Mucosa of descending colon (tissue), 3 donors: ENCODE measurements at regions not wholly inside any gene's neighbourhood (a gene's known extent, or its start where the extent isn't known, plus 50 kb on each side); places are given as distances from the start of the nearest gene placed in this dataset.
A peak's percentile ranks its signal among the peaks of the same experiment; 100 is the strongest.

Experiments used
- ATAC-seq: fragments of 200-7000 bp; cut with Tn5 transposase; one replicate; pipeline ENCODE4 v1.9.1; 2020; ENCODE audit warnings: mild to moderate bottlenecking, moderate library complexity
- DNase-seq, 3 donors: peaks; one replicate each; pipeline ENCODE4 v3.0.0-alpha.2; 2020
- H3K36me3 ChIP-seq: fragments of 200-600 bp; one replicate; pipeline ENCODE4 v1.8.0; 2021; ENCODE audit warnings: low read depth, mild to moderate bottlenecking
- H3K4me1 ChIP-seq: fragments of 200-600 bp; one replicate; pipeline ENCODE4 v1.8.0; 2021; ENCODE audit warnings: low read depth, mild to moderate bottlenecking
- H3K4me3 ChIP-seq: fragments of 200-600 bp; one replicate; pipeline ENCODE4 v1.8.0; 2021; ENCODE audit warnings: mild to moderate bottlenecking
- H3K9me3 ChIP-seq: fragments of 200-600 bp; one replicate; pipeline ENCODE4 v1.8.0; 2021; ENCODE audit warnings: mild to moderate bottlenecking
- CTCF ChIP-seq: fragments of 200-600 bp; IDR thresholded peaks from one replicate; pipeline ENCODE4 v1.8.0; 2022; ENCODE audit warnings: antibody characterized with exemption, mild to moderate bottlenecking
- intact Hi-C, 2 donors: fragments of 100-400 bp; cut with DNase I in 1 of 2; cut with micrococcal nuclease in 1 of 2; formaldehyde crosslinking; loops; one replicate each; pipeline versions ENCODE4 v1.11.0 to v1.11.1; 2022; cut with DNase I, micrococcal nuclease
- donor health status: DM: no; HTN: no; CAD: no; lungs with moderate emphysema.
- donor health status: DM: no; HTN: no; CAD: no.
- donor health status: DM: no; HTN: yes; CAD: no.

GRCh38 chr11:15651816-15652215 lies 537.1 kb downstream of the INSC start:
- no peak overlapping the region for H3K4me3 ChIP-seq
- DNase-seq (no peak), ATAC-seq (no peak)
- no peaks in the 10 kb centered on the region for H3K36me3 ChIP-seq
- intact Hi-C loops = no loop called here
- no peaks in the 10 kb centered on the region for H3K9me3 ChIP-seq
- peaks cover 14% of the 10 kb centered on the region for H3K4me1 ChIP-seq
- no peak for TF ChIP-seq CTCF

GRCh38 chr11:15653191-15653710 lies 538.5 kb downstream of the INSC start:
- ATAC-seq = no peak
- peaks cover 14% of the 10 kb centered on the region for H3K4me1 ChIP-seq

GRCh38 chr11:15654451-15654850 lies 539.7 kb downstream of the INSC start:
- Histone ChIP-seq H3K4me3 (no peak overlapping the region), H3K9me3 (no peaks in the 10 kb centered on the region), H3K4me1 (peaks cover 14% of the 10 kb centered on the region), H3K36me3 (no peaks in the 10 kb centered on the region)
- no peak for ATAC-seq
- no peak for TF ChIP-seq CTCF
- DNase-seq = no peak
- intact Hi-C loops = no loop called here

More at GRCh38 chr11:15653191-15653710, 538.5 kb downstream of the INSC start:
- no peak overlapping the region for H3K4me3 ChIP-seq
- no peaks in the 10 kb centered on the region for H3K9me3 ChIP-seq
- TF ChIP-seq CTCF = no peak
- intact Hi-C loops = no loop called here
- H3K36me3 ChIP-seq = no peaks in the 10 kb centered on the region
- no peak for DNase-seq

- Histone ChIP-seq H3K4me1 (peaks cover 12% of the 10 kb centered on the region), H3K9me3 (no peaks in the 10 kb centered on the region), H3K4me3 (no peak overlapping the region), H3K36me3 (no peaks in the 10 kb centered on the region)
- intact Hi-C loops = no loop called here
- peak; percentile 28 for ATAC-seq
- TF ChIP-seq CTCF = no peak
- no peak for DNase-seq
These were observed 540.8 kb downstream of the INSC start for GRCh38 chr11:15655552-15655951.

GRCh38 chr11:15657264-15657663 lies 542.5 kb downstream of the INSC start:
- DNase-seq (no peak), ATAC-seq (no peak)
- no peak for TF ChIP-seq CTCF
- Histone ChIP-seq H3K9me3 (no peaks in the 10 kb centered on the region), H3K4me3 (no peak overlapping the region), H3K36me3 (no peaks in the 10 kb centered on the region), H3K4me1 (peaks cover 4% of the 10 kb centered on the region)
- intact Hi-C loops = no loop called here

GRCh38 chr11:15660496-15660895 lies 545.8 kb downstream of the INSC start:
- H3K4me3 ChIP-seq = no peak overlapping the region
- no peaks in the 10 kb centered on the region for H3K36me3 ChIP-seq
- DNase-seq (no peak), ATAC-seq (no peak)
- no peaks in the 10 kb centered on the region for H3K4me1 ChIP-seq
- no peaks in the 10 kb centered on the region for H3K9me3 ChIP-seq
- intact Hi-C loops = no loop called here
- TF ChIP-seq CTCF = no peak
